Tibial nerve (tissue), 4 donors: ENCODE measurements at regions not wholly inside any gene's neighbourhood (a gene's known extent, or its start where the extent isn't known, plus 50 kb on each side); places are given as distances from the start of the nearest gene placed in this dataset.

Source experiments
- DNase-seq, 2 donors: peaks; one replicate each; pipeline ENCODE4 v3.0.0-alpha.2; 2019; ENCODE audit warnings: low spot score in 2 of 2
- H3K27ac ChIP-seq, 4 donors: fragments of 200-600 bp; sonication (generic) in 3 of 4; one replicate each; pipeline ENCODE4 v1.5.1; 2017 to 2019; ENCODE audit warnings: mild to moderate bottlenecking in 1 of 4
- H3K27me3 ChIP-seq, 2 donors: fragments of 200-600 bp; sonication (generic) in 1 of 2; one replicate each; pipeline versions ENCODE4 v1.5.1 to v1.6.0; 2017 to 2019
- H3K36me3 ChIP-seq, 3 donors: fragments of 200-600 bp; sonication (generic); one replicate each; pipeline ENCODE4 v1.5.1; 2018 to 2019
- H3K4me1 ChIP-seq, 4 donors: fragments of 200-600 bp; sonication (generic) in 3 of 4; one replicate each; pipeline ENCODE4 v1.5.1; 2017 to 2019
- H3K4me3 ChIP-seq, 4 donors: fragments of 200-600 bp; sonication (generic) in 3 of 4; one replicate each; pipeline ENCODE4 v1.5.1; 2017 to 2019; ENCODE audit warnings: mild to moderate bottlenecking in 1 of 4, moderate library complexity in 1 of 4
- H3K9me3 ChIP-seq, 4 donors: fragments of 200-600 bp; sonication (generic) in 3 of 4; one replicate each; pipeline ENCODE4 v1.5.1; 2017 to 2019
- EP300 ChIP-seq, 2 donors: sonication (generic); formaldehyde crosslinking; IDR thresholded peaks; one replicate each; pipeline ENCODE4 v1.6.1; 2017; ENCODE audit warnings: antibody characterized with exemption in 2 of 2, mild to moderate bottlenecking in 1 of 2
- POLR2A ChIP-seq, 2 donors: fragments of 450-650 bp; IDR thresholded peaks; one replicate each; pipeline ENCODE4 v1.6.1; 2017; ENCODE audit warnings: antibody characterized with exemption in 2 of 2, mild to moderate bottlenecking in 2 of 2, moderate library complexity in 2 of 2
- WGBS, 2 donors: methylation state at CpG; one replicate each; pipeline ENCODE4 v1.1.5; 2018; 5-methylcytosine and 5-hydroxymethylcytosine counted together
- TF ChIP-seq, protein P1 (sequence below), 5 experiments: fragments of 200-600 bp in 3 of 5; fragments of 450-650 bp in 2 of 5; sonication (generic) in 3 of 5; IDR thresholded peaks; one replicate each; pipeline ENCODE4 v1.5.1; 2016 to 2019; ENCODE audit warnings: antibody characterized with exemption in 5 of 5, mild to moderate bottlenecking in 3 of 5, moderate library complexity in 2 of 5

DNA sequence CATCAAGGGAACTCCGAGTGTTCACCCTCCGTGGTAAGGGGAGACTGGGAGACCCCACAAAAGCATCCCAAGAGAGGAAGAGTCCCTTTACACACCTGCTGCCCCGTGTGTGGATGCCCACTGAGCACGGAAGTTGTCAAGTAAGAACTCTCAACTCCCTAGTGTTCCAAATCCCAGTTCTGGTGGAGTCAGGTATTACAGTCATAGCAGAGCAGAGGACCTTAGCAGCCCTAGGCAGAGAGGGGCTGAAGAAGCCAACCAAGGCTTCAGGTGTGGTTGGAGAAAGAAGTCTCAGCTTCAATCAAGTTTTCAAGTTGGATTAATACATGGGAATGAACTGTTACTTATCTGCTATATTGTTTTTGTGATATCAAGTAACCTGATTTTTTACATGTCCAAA is 512.5 kb downstream of the RNF144A start:
- Histone ChIP-seq H3K4me1 (peaks cover 0 to 15% (median 5%) of the 10 kb centered on the region in 4 donors), H3K4me3 (no peak overlapping the region), H3K27me3 (no peaks in the 10 kb centered on the region), H3K9me3 (peaks cover 0 to 16% (median 0%) of the 10 kb centered on the region in 4 donors), H3K27ac (no peak overlapping the region), H3K36me3 (no peaks in the 10 kb centered on the region)
- no peak for DNase-seq
- WGBS, 2 donors = 94 to 95% methylated on average over 4 of the region's 4 CpGs
- TF ChIP-seq, protein P1, sequence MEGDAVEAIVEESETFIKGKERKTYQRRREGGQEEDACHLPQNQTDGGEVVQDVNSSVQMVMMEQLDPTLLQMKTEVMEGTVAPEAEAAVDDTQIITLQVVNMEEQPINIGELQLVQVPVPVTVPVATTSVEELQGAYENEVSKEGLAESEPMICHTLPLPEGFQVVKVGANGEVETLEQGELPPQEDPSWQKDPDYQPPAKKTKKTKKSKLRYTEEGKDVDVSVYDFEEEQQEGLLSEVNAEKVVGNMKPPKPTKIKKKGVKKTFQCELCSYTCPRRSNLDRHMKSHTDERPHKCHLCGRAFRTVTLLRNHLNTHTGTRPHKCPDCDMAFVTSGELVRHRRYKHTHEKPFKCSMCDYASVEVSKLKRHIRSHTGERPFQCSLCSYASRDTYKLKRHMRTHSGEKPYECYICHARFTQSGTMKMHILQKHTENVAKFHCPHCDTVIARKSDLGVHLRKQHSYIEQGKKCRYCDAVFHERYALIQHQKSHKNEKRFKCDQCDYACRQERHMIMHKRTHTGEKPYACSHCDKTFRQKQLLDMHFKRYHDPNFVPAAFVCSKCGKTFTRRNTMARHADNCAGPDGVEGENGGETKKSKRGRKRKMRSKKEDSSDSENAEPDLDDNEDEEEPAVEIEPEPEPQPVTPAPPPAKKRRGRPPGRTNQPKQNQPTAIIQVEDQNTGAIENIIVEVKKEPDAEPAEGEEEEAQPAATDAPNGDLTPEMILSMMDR (IDR thresholded peaks at IDR 0.05) = no peak
- TF ChIP-seq EP300 (IDR thresholded peaks at IDR 0.05) (no peak), POLR2A (IDR thresholded peaks at IDR 0.05) (no peak)

DNA sequence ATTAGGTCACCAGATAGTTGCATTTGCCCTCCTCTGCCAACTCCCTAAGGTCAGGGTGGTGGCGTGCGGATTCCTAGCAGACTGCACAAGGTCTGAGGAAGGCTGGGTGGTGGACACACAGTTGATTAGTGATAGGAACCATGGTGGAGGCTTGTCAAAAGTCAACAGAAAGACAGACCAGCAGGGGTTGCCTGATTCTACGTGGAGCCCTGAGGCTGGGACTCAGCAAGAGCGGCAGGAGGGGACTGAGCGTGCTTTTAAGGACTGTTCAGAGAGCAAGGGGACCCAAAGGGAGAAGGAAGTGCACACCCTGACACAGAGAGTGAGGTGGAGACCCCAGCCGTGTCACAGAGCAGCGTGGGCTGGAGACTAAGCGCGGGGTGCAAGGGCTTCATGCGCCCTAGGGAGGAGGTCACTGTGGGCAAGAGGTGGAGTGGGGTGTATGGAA is 513.2 kb downstream of the RNF144A start:
- TF ChIP-seq EP300 (IDR thresholded peaks at IDR 0.05) (no peak), POLR2A (IDR thresholded peaks at IDR 0.05) (no peak)
- TF ChIP-seq, protein P1 (IDR thresholded peaks at IDR 0.05) = no peak
- peak overlapping the region in 2 of 4 donors; percentile 29 to 46 for H3K27ac ChIP-seq
- no peaks in the 10 kb centered on the region for H3K36me3 ChIP-seq
- H3K4me3 ChIP-seq = peak overlapping the region in 3 of 4 donors; percentile 31 to 40 (median 33)
- no peaks in the 10 kb centered on the region for H3K27me3 ChIP-seq
- WGBS, 2 donors = 67 to 70% methylated on average over 10 of the region's 10 CpGs
- H3K9me3 ChIP-seq = peaks cover 0 to 16% (median 0%) of the 10 kb centered on the region in 4 donors
- H3K4me1 ChIP-seq = peaks cover 0 to 15% (median 5%) of the 10 kb centered on the region in 4 donors
- DNase-seq = no peak

DNA sequence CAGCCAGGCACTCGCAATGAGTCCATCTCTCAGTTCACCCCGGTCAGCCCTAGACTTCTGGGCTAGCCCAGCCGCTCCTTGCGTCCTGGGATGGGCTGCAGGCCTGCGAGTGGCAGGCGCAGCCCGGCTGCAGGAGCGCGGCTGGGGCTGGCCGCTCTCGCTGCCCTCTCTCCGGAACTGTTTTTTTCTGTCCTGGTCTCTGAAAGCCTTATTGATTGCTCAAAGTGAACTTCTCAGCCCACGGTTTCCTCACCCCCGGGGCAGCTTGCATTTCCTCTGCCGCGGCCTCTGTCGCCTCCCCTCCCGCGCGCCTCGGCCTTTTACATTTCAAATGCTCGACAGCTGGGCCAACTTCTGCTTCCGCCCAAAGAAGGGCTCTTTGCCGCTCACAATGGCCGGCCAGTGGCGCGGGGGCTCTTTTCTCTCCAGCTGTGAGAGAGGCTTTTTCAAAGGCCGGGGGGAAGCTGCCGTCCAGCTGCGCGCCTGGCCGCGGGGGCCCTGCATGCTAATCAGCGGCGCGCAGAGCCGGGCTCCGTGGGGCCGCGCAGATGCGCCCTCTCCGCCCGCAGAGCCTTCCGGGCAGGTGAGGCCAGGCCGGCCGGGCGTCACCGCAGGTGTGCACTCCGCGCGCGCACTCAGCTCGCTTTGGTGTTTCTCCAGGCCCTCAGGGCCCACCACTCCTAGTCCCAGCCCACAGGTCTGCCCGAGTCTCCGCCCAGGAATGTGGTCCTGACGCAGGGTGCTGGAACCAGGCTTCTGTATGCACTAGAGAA is 513.8 kb downstream of the RNF144A start:
- peak overlapping the region in 2 of 4 donors; percentile 29 to 46 for H3K27ac ChIP-seq
- TF ChIP-seq EP300 (IDR thresholded peaks at IDR 0.05) (no peak), POLR2A (IDR thresholded peaks at IDR 0.05) (no peak)
- TF ChIP-seq, protein P1 (IDR thresholded peaks at IDR 0.05) = no peak
- H3K36me3 ChIP-seq = no peaks in the 10 kb centered on the region
- H3K9me3 ChIP-seq = peaks cover 0 to 16% (median 0%) of the 10 kb centered on the region in 4 donors
- no peaks in the 10 kb centered on the region for H3K27me3 ChIP-seq
- 5 to 8% methylated on average over 41 to 51 of the region's 56 CpGs for WGBS, 2 donors
- peak overlapping the region; percentile 0 to 40 (median 32) for H3K4me3 ChIP-seq
- H3K4me1 ChIP-seq = peaks cover 0 to 15% (median 5%) of the 10 kb centered on the region in 4 donors
- DNase-seq = peak in 1 of 2 donors; percentile 21

DNA sequence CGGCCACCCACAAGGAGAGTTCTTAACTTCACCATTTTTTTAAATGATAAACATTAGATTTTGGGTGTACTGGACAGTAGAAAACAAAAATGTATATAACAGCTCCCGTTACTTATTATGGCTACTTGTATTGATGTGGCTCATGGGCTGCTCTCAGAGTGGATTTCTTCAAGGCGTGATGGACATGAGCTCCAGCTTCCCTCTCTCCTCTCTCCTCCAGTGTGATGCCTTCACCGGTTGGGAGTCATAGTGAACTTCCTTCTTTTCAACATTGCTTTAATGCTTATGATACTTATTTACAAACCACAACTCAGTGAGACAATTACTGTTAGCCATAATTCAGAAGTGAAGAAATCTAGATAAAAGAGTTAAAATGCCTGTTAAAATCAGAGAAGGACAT is 515.2 kb downstream of the RNF144A start:
- Histone ChIP-seq H3K27ac (no peak overlapping the region), H3K4me1 (peaks cover 0 to 15% (median 5%) of the 10 kb centered on the region in 4 donors), H3K36me3 (no peaks in the 10 kb centered on the region), H3K4me3 (no peak overlapping the region), H3K9me3 (peaks cover 0 to 16% (median 0%) of the 10 kb centered on the region in 4 donors), H3K27me3 (no peaks in the 10 kb centered on the region)
- 96 to 98% methylated on average over 4 of the region's 4 CpGs for WGBS, 2 donors
- no peak for DNase-seq
- TF ChIP-seq, protein P1 (IDR thresholded peaks at IDR 0.05) = no peak
- TF ChIP-seq POLR2A (IDR thresholded peaks at IDR 0.05) = no peak
- TF ChIP-seq EP300 (IDR thresholded peaks at IDR 0.05) = no peak
